ENCODE measurements at regions not wholly inside any gene's neighbourhood (a gene's known extent, or its start where the extent isn't known, plus 50 kb on each side); places are given as distances from the start of the nearest gene placed in this dataset.

DNA sequence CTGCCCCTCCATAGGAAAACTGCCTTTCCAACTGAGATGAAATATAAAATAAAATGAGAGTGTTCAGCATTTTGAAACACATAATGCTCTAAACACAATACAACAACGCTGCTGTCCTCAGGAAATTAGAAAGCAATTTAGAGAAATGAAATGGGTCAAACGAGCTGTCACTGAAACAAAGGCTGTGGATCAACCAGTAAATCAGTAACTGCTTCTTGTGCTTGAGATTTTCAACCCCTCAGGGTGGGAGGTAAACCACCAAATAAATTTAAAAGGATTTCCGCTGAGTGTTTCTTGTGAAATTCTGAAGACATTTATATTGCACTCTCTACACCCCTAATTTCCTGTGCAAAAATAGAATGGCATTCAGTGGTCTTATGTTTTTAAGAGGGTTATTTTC, 657.1 kb upstream of the SEL1L start:
- TF ChIP-seq ZNF416 (tag by site-specific recombination; IDR thresholded peaks at IDR 0.05) (no peak), ZNF792 (tag by site-specific recombination; IDR thresholded peaks at IDR 0.05) (no peak), ZNF335 (tag by site-specific recombination; conservative IDR thresholded peaks at IDR 0.05) (no peak)
- TF ChIP-seq, protein P1, sequence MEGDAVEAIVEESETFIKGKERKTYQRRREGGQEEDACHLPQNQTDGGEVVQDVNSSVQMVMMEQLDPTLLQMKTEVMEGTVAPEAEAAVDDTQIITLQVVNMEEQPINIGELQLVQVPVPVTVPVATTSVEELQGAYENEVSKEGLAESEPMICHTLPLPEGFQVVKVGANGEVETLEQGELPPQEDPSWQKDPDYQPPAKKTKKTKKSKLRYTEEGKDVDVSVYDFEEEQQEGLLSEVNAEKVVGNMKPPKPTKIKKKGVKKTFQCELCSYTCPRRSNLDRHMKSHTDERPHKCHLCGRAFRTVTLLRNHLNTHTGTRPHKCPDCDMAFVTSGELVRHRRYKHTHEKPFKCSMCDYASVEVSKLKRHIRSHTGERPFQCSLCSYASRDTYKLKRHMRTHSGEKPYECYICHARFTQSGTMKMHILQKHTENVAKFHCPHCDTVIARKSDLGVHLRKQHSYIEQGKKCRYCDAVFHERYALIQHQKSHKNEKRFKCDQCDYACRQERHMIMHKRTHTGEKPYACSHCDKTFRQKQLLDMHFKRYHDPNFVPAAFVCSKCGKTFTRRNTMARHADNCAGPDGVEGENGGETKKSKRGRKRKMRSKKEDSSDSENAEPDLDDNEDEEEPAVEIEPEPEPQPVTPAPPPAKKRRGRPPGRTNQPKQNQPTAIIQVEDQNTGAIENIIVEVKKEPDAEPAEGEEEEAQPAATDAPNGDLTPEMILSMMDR (tag by site-specific recombination; IDR thresholded peaks at IDR 0.05): no peak
- TF ChIP-seq, protein P2, sequence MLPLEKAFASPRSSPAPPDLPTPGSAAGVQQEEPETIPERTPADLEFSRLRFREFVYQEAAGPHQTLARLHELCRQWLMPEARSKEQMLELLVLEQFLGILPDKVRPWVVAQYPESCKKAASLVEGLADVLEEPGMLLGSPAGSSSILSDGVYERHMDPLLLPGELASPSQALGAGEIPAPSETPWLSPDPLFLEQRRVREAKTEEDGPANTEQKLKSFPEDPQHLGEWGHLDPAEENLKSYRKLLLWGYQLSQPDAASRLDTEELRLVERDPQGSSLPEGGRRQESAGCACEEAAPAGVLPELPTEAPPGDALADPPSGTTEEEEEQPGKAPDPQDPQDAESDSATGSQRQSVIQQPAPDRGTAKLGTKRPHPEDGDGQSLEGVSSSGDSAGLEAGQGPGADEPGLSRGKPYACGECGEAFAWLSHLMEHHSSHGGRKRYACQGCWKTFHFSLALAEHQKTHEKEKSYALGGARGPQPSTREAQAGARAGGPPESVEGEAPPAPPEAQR (tag by site-specific recombination; IDR thresholded peaks at IDR 0.05): no peak
